HG03175 (cell line): ENCODE measurements at regions not wholly inside any gene's neighbourhood (a gene's known extent, or its start where the extent isn't known, plus 50 kb on each side); places are given as distances from the start of the nearest gene placed in this dataset.

Experiments used
- ATAC-seq: cut with Tn5 transposase; IDR thresholded peaks from one replicate; pipeline ENCODE4 v1.9.1; 2021; ENCODE audit warnings: mild to moderate bottlenecking, moderate library complexity; ENCODE audit not compliant: unreplicated experiment

GRCh38 chr1:192038567-192038966 lies 119.7 kb upstream of the RGS18 start:
- ATAC-seq: no peak

GRCh38 chr1:192045131-192045530 lies 113.1 kb upstream of the RGS18 start:
- no peak for ATAC-seq

GRCh38 chr1:192053531-192053971 lies 104.7 kb upstream of the RGS18 start:
- no peak for ATAC-seq

- no peak for ATAC-seq
Observed at GRCh38 chr1:192057766-192058165, 100.5 kb upstream of the RGS18 start.

GRCh38 chr1:192059407-192059806 lies 98.9 kb upstream of the RGS18 start:
- ATAC-seq: no peak

GRCh38 chr1:192061556-192061955 lies 96.7 kb upstream of the RGS18 start:
- ATAC-seq: no peak

- ATAC-seq: no peak
Observed at GRCh38 chr1:192065087-192065486, 93.2 kb upstream of the RGS18 start.

- no peak for ATAC-seq
Observed at GRCh38 chr1:192066202-192066601, 92.1 kb upstream of the RGS18 start.

- no peak for ATAC-seq
Observed at GRCh38 chr1:192067360-192067759, 90.9 kb upstream of the RGS18 start.

- no peak for ATAC-seq
Observed at GRCh38 chr1:192070213-192070612, 88.0 kb upstream of the RGS18 start.

GRCh38 chr1:192080684-192081083 lies 77.6 kb upstream of the RGS18 start:
- no peak for ATAC-seq

- no peak for ATAC-seq
Observed at GRCh38 chr1:192081359-192081758, 76.9 kb upstream of the RGS18 start.

GRCh38 chr1:192086644-192087043 lies 71.6 kb upstream of the RGS18 start:
- no peak for ATAC-seq

GRCh38 chr1:192087334-192087733 lies 70.9 kb upstream of the RGS18 start:
- ATAC-seq: no peak

GRCh38 chr1:192088496-192088895 lies 69.8 kb upstream of the RGS18 start:
- ATAC-seq: no peak

- no peak for ATAC-seq
Observed at GRCh38 chr1:192098001-192098400, 60.3 kb upstream of the RGS18 start.

GRCh38 chr1:192099328-192099727 lies 58.9 kb upstream of the RGS18 start:
- no peak for ATAC-seq

GRCh38 chr1:192100686-192101468 lies 57.4 kb upstream of the RGS18 start:
- ATAC-seq: no peak

GRCh38 chr1:192104128-192104527 lies 54.1 kb upstream of the RGS18 start:
- ATAC-seq: no peak

GRCh38 chr1:192104852-192105251 lies 53.4 kb upstream of the RGS18 start:
- ATAC-seq: no peak

- ATAC-seq: no peak
Observed at GRCh38 chr1:192108161-192108560, 50.1 kb upstream of the RGS18 start.
